Neural cell (in vitro differentiated cells): ENCODE measurements at regions not wholly inside any gene's neighbourhood (a gene's known extent, or its start where the extent isn't known, plus 50 kb on each side); places are given as distances from the start of the nearest gene placed in this dataset.

Experiments
- H2AFZ ChIP-seq: fragments of 200-600, 300-800 bp; sonication (generic), shearing (Covaris generic); 2 replicates; pipeline ENCODE4 v1.6.0; 2014; ENCODE audit warnings: low read depth, mild to moderate bottlenecking, antibody characterized with exemption, low read length, moderate library complexity
- H3F3A ChIP-seq: fragments of 200-600 bp; shearing (Covaris generic); 2 replicates; pipeline ENCODE4 v1.6.1; 2016; ENCODE audit warnings: mild to moderate bottlenecking, moderate library complexity, mixed read lengths, antibody characterized with exemption, low read length; ENCODE audit not compliant: insufficient read depth, poor library complexity, severe bottlenecking
- H3K27ac ChIP-seq: fragments of 200-600, 300-800 bp; sonication (generic), shearing (Covaris generic); 2 replicates; pipeline ENCODE4 v1.5.1; 2014; ENCODE audit warnings: mild to moderate bottlenecking, low read length, moderate library complexity
- H3K27me3 ChIP-seq: fragments of 300-800, 200-600 bp; sonication (generic), shearing (Covaris generic); 2 replicates; pipeline ENCODE4 v1.6.0; 2014; ENCODE audit warnings: mild to moderate bottlenecking, low read depth, low read length, moderate library complexity; ENCODE audit not compliant: insufficient read depth
- H3K36me3 ChIP-seq: fragments of 300-800, 200-600 bp; sonication (generic), shearing (Covaris generic); 2 replicates; pipeline ENCODE4 v1.5.1; 2014; ENCODE audit warnings: mild to moderate bottlenecking, antibody characterized with exemption, low read length, moderate library complexity; ENCODE audit not compliant: insufficient read depth
- H3K4me2 ChIP-seq: fragments of 300-800, 200-600 bp; sonication (generic), shearing (Covaris generic); 2 replicates; pipeline ENCODE4 v1.6.0; 2014; ENCODE audit warnings: mild to moderate bottlenecking, low read length
- H3K4me3 ChIP-seq: fragments of 300-800, 200-600 bp; sonication (generic), shearing (Covaris generic); 2 replicates; pipeline ENCODE4 v1.5.1; 2014; ENCODE audit warnings: mild to moderate bottlenecking, low read length, moderate library complexity
- H3K79me2 ChIP-seq: fragments of 200-600 bp; shearing (Covaris generic); replicated peaks from 2 replicates; pipeline ENCODE4 v1.6.0; 2014; ENCODE audit warnings: mild to moderate bottlenecking, low read length, moderate library complexity; ENCODE audit not compliant: insufficient read depth
- H3K9ac ChIP-seq: fragments of 300-800, 200-600 bp; sonication (generic), shearing (Covaris generic); 2 replicates; pipeline ENCODE4 v1.6.1; 2016; ENCODE audit warnings: mild to moderate bottlenecking, low read length, mixed read lengths
- H3K9me2 ChIP-seq: fragments of 200-600 bp; shearing (Covaris generic); 2 replicates; pipeline ENCODE4 v1.6.1; 2016; ENCODE audit warnings: mild to moderate bottlenecking, low read length, mixed read lengths; ENCODE audit not compliant: insufficient read depth
- H3K9me3 ChIP-seq: fragments of 200-600, 300-800 bp; sonication (generic), shearing (Covaris generic); 2 replicates; pipeline ENCODE4 v1.6.1; 2016; ENCODE audit warnings: mild to moderate bottlenecking, mixed run types, low read length, moderate library complexity, mixed read lengths
- H4K20me1 ChIP-seq: fragments of 200-600 bp; shearing (Covaris generic); 2 replicates; pipeline ENCODE4 v1.6.1; 2016; ENCODE audit warnings: mild to moderate bottlenecking, mixed run types; ENCODE audit not compliant: insufficient read depth
- CTCF ChIP-seq: fragments of 450-650 bp; IDR thresholded peaks from 2 replicates; pipeline ENCODE4 v1.5.1; 2014; ENCODE audit warnings: antibody characterized with exemption, mild to moderate bottlenecking, moderate library complexity; ENCODE audit not compliant: poor library complexity, severe bottlenecking
- EP300 ChIP-seq: fragments of 450-650 bp; conservative IDR thresholded peaks from 2 replicates; pipeline ENCODE4 v1.6.1; 2014; ENCODE audit warnings: antibody characterized with exemption, mild to moderate bottlenecking, moderate library complexity; ENCODE audit not compliant: poor library complexity, severe bottlenecking
- EZH2 ChIP-seq: fragments of 200-600, 300-800 bp; shearing (Covaris generic), sonication (generic); IDR thresholded peaks from 2 replicates; pipeline ENCODE4 v1.6.1; 2014; ENCODE audit warnings: antibody characterized with exemption, low read length, borderline replicate concordance, mild to moderate bottlenecking; ENCODE audit not compliant: insufficient read depth, poor library complexity, severe bottlenecking
- MXI1 ChIP-seq: fragments of 450-650 bp; conservative IDR thresholded peaks from 2 replicates; pipeline ENCODE4 v1.6.1; 2014; ENCODE audit warnings: antibody characterized with exemption, mild to moderate bottlenecking; ENCODE audit not compliant: poor library complexity, severe bottlenecking
- POLR2AphosphoS5 ChIP-seq: IDR thresholded peaks from 2 replicates; pipeline ENCODE4 v1.6.1; 2012
- RAD21 ChIP-seq: fragments of 450-650 bp; conservative IDR thresholded peaks from 2 replicates; pipeline ENCODE4 v1.6.1; 2014; ENCODE audit warnings: antibody characterized with exemption, mild to moderate bottlenecking, moderate library complexity
- REST ChIP-seq: IDR thresholded peaks from 2 replicates; pipeline ENCODE4 v1.6.1; 2012; ENCODE audit warnings: borderline replicate concordance
- SMC3 ChIP-seq: fragments of 450-650 bp; conservative IDR thresholded peaks from 2 replicates; pipeline ENCODE4 v1.6.1; 2014; ENCODE audit warnings: antibody characterized with exemption, mild to moderate bottlenecking, moderate library complexity; ENCODE audit not compliant: poor library complexity
- TAF1 ChIP-seq: IDR thresholded peaks from 2 replicates; pipeline ENCODE4 v1.6.1; 2012; ENCODE audit warnings: low read depth

GRCh38 chr11:23759489-23759888 is 737.4 kb upstream of the LUZP2 start:
- Histone ChIP-seq H3K27me3 (no peaks in the 10 kb centered on the region), H3F3A (no peaks in the 10 kb centered on the region), H2AFZ (no peak overlapping the region), H3K4me3 (no peak overlapping the region), H3K9me3 (no peaks in the 10 kb centered on the region), H3K27ac (no peak overlapping the region), H3K4me2 (no peak overlapping the region), H3K79me2 (no peaks in the 10 kb centered on the region), H4K20me1 (no peaks in the 10 kb centered on the region), H3K36me3 (no peaks in the 10 kb centered on the region), H3K9me2 (no peaks in the 10 kb centered on the region), H3K9ac (no peak overlapping the region)
- no peak for TF ChIP-seq POLR2AphosphoS5
- TF ChIP-seq SMC3, result no peak
- no peak for TF ChIP-seq TAF1
- no peak for TF ChIP-seq CTCF
- TF ChIP-seq MXI1, result no peak
- no peak for TF ChIP-seq EZH2
- TF ChIP-seq REST, result no peak
- TF ChIP-seq EP300, result no peak
- no peak for TF ChIP-seq RAD21

- TF ChIP-seq POLR2AphosphoS5, result no peak
- no peak for TF ChIP-seq RAD21
- TF ChIP-seq SMC3, result no peak
- TF ChIP-seq TAF1, result no peak
- TF ChIP-seq REST, result no peak
- no peaks in the 10 kb centered on the region for H3K9me2 ChIP-seq
- no peak overlapping the region for H3K4me3 ChIP-seq
- no peak overlapping the region for H3K27ac ChIP-seq
- H3K4me2 ChIP-seq, result no peak overlapping the region
- no peak overlapping the region for H3K9ac ChIP-seq
- no peaks in the 10 kb centered on the region for H3F3A ChIP-seq
- peaks cover 7% of the 10 kb centered on the region for H3K9me3 ChIP-seq
- no peaks in the 10 kb centered on the region for H3K36me3 ChIP-seq
- no peaks in the 10 kb centered on the region for H3K79me2 ChIP-seq
- H4K20me1 ChIP-seq, result no peaks in the 10 kb centered on the region
- no peaks in the 10 kb centered on the region for H3K27me3 ChIP-seq
- H2AFZ ChIP-seq, result no peak overlapping the region
Observed at GRCh38 chr11:23764286-23764685, 732.6 kb upstream of the LUZP2 start.
